ENCODE measurements at regions not wholly inside any gene's neighbourhood (a gene's known extent, or its start where the extent isn't known, plus 50 kb on each side); places are given as distances from the start of the nearest gene placed in this dataset.

DNA sequence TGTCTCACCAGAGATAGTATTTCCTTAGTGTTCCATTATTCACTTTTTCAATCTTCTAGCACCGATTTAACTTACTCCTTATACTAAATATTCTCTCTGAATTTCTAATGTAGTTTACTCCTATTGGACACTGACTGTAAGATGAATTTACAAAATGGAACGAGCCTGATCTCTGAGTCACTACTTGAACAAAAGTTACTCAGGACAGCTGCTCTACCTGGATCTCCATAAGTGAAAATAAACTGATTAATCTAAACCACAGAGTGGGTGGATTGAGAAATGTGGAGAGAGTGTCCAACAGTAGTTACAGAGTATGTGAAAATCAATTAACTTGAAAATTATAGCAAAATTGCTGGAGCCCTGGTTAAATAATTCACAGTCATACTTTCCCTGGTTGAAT is 141.7 kb upstream of the CHORDC1 start:
- Histone ChIP-seq H3K4me1 (ENCODE audit: control insufficient read depth, insufficient read depth, low read length) (no peaks in the 10 kb centered on the region), H3K27me3 (ENCODE audit: control insufficient read depth, insufficient read depth, low read length) (no peaks in the 10 kb centered on the region), H3K36me3 (ENCODE audit: control insufficient read depth, insufficient read depth, low read length) (no peaks in the 10 kb centered on the region), H3K9me3 (ENCODE audit: control insufficient read depth, insufficient read depth, low read length) (no peaks in the 10 kb centered on the region), H3K27ac (ENCODE audit: low read length) (no peak overlapping the region), H3K4me3 (ENCODE audit: low read length) (no peak overlapping the region)
- no peak for ATAC-seq
- Mint-ChIP-seq H3K36me3 (no peaks in the 10 kb centered on the region), H3K4me3 (no peak overlapping the region), H3K4me1 (no peaks in the 10 kb centered on the region), H3K27me3 (ENCODE audit: low read depth in 2 of 2) (no peaks in the 10 kb centered on the region), H3K9me3 (peaks cover 4 to 5% of the 10 kb centered on the region in 2 donors), H3K27ac (no peak overlapping the region)
- no peak for DNase-seq
- 83% methylated on average over 2 of the region's 2 CpGs for WGBS (ENCODE audit: insufficient coverage)
- TF ChIP-seq, protein P1, sequence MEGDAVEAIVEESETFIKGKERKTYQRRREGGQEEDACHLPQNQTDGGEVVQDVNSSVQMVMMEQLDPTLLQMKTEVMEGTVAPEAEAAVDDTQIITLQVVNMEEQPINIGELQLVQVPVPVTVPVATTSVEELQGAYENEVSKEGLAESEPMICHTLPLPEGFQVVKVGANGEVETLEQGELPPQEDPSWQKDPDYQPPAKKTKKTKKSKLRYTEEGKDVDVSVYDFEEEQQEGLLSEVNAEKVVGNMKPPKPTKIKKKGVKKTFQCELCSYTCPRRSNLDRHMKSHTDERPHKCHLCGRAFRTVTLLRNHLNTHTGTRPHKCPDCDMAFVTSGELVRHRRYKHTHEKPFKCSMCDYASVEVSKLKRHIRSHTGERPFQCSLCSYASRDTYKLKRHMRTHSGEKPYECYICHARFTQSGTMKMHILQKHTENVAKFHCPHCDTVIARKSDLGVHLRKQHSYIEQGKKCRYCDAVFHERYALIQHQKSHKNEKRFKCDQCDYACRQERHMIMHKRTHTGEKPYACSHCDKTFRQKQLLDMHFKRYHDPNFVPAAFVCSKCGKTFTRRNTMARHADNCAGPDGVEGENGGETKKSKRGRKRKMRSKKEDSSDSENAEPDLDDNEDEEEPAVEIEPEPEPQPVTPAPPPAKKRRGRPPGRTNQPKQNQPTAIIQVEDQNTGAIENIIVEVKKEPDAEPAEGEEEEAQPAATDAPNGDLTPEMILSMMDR (IDR thresholded peaks at IDR 0.05) = no peak
- intact Hi-C loops (cut with micrococcal nuclease) = no loop called here

- H3K36me3 Mint-ChIP-seq = no peaks in the 10 kb centered on the region
- no peak overlapping the region for H3K4me3 Mint-ChIP-seq
- no peak for DNase-seq
- intact Hi-C loops (cut with micrococcal nuclease) = no loop called here
- H3K27me3 Mint-ChIP-seq (ENCODE audit: low read depth in 2 of 2) = no peaks in the 10 kb centered on the region
- no peaks in the 10 kb centered on the region for H3K36me3 ChIP-seq (ENCODE audit: control insufficient read depth, insufficient read depth, low read length)
- no peak overlapping the region for H3K27ac Mint-ChIP-seq
- ATAC-seq = no peak
- no peaks in the 10 kb centered on the region for H3K4me1 ChIP-seq (ENCODE audit: control insufficient read depth, insufficient read depth, low read length)
- H3K27ac ChIP-seq (ENCODE audit: low read length) = no peak overlapping the region
- no peaks in the 10 kb centered on the region for H3K9me3 ChIP-seq (ENCODE audit: control insufficient read depth, insufficient read depth, low read length)
- WGBS (ENCODE audit: insufficient coverage) = no CpG with 5 or more reads among the region's 1 CpG
- H3K9me3 Mint-ChIP-seq = peaks cover 1 to 3% of the 10 kb centered on the region in 2 donors
- H3K4me1 Mint-ChIP-seq = no peaks in the 10 kb centered on the region
- no peak overlapping the region for H3K4me3 ChIP-seq (ENCODE audit: low read length)
- TF ChIP-seq, protein P1 (IDR thresholded peaks at IDR 0.05) = no peak
- H3K27me3 ChIP-seq (ENCODE audit: control insufficient read depth, insufficient read depth, low read length) = no peaks in the 10 kb centered on the region
These were observed 140.9 kb upstream of the CHORDC1 start for GRCh38 chr11:90363739-90364138.

DNA sequence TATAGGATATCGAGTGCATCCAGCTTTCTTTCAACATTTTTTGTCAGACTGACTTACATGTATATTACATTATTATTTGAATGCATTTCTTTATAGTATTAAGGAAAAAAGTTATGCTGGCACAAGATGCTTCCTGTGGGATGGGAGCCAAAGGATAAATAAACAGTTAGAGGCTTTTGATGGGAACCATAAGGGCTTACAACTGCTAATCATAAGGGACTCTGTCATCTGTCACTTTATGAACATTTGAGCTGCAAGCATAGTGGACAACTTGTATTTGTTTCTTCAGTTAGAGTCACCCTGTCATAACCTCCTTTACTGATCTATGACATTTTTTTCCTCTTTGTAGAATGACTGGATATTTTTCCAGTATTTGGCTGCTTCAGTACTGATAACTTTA is 132.4 kb upstream of the CHORDC1 start:
- Histone ChIP-seq H3K9me3 (ENCODE audit: control insufficient read depth, insufficient read depth, low read length) (no peaks in the 10 kb centered on the region), H3K27me3 (ENCODE audit: control insufficient read depth, insufficient read depth, low read length) (no peaks in the 10 kb centered on the region), H3K27ac (ENCODE audit: low read length) (no peak overlapping the region), H3K4me3 (ENCODE audit: low read length) (no peak overlapping the region), H3K36me3 (ENCODE audit: control insufficient read depth, insufficient read depth, low read length) (no peaks in the 10 kb centered on the region), H3K4me1 (ENCODE audit: control insufficient read depth, insufficient read depth, low read length) (no peaks in the 10 kb centered on the region)
- Mint-ChIP-seq H3K36me3 (no peaks in the 10 kb centered on the region), H3K27me3 (ENCODE audit: low read depth in 2 of 2) (no peaks in the 10 kb centered on the region), H3K27ac (no peak overlapping the region), H3K4me1 (no peaks in the 10 kb centered on the region), H3K9me3 (peaks cover 6 to 8% of the 10 kb centered on the region in 2 donors), H3K4me3 (no peak overlapping the region)
- DNase-seq (no peak), ATAC-seq (no peak)
- intact Hi-C loops (cut with micrococcal nuclease) = no loop called here
- TF ChIP-seq, protein P1 (IDR thresholded peaks at IDR 0.05) = no peak
- 100% methylated on average over 1 of the region's 1 CpG for WGBS (ENCODE audit: insufficient coverage)

DNA sequence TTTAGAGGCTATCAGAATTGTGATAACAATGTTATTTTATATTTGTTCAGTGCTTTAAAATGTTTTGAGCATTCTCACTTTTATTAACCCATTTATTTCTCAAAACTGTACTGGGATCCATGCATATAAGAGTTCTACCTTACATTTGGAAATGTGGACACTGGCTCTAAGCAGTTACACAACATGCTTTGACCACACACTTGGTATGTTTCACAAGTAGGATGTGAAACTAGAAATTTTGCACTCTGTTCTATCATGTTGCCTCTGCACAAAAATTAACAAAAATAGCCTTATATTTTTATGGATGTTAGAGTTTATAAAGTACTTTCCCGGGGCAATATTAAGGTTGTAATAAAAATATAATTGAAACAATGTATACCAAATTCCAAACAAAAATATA is 126.9 kb upstream of the CHORDC1 start:
- intact Hi-C loops (cut with micrococcal nuclease) = no loop called here
- WGBS (ENCODE audit: insufficient coverage) = no CpG with 5 or more reads among the region's 1 CpG
- TF ChIP-seq, protein P1 (IDR thresholded peaks at IDR 0.05) = no peak
- peaks cover 3 to 6% of the 10 kb centered on the region in 2 donors for H3K9me3 Mint-ChIP-seq
- Histone ChIP-seq H3K9me3 (ENCODE audit: control insufficient read depth, insufficient read depth, low read length) (no peaks in the 10 kb centered on the region), H3K4me1 (ENCODE audit: control insufficient read depth, insufficient read depth, low read length) (no peaks in the 10 kb centered on the region), H3K27ac (ENCODE audit: low read length) (no peak overlapping the region), H3K27me3 (ENCODE audit: control insufficient read depth, insufficient read depth, low read length) (no peaks in the 10 kb centered on the region), H3K36me3 (ENCODE audit: control insufficient read depth, insufficient read depth, low read length) (no peaks in the 10 kb centered on the region), H3K4me3 (ENCODE audit: low read length) (no peak overlapping the region)
- no peaks in the 10 kb centered on the region for H3K36me3 Mint-ChIP-seq
- no peak overlapping the region for H3K27ac Mint-ChIP-seq
- ATAC-seq (no peak), DNase-seq (no peak)
- no peaks in the 10 kb centered on the region for H3K4me1 Mint-ChIP-seq
- H3K27me3 Mint-ChIP-seq (ENCODE audit: low read depth in 2 of 2) = no peaks in the 10 kb centered on the region
- no peak overlapping the region for H3K4me3 Mint-ChIP-seq

Data from natural killer cell (primary cell).